ENCODE measurements at regions not wholly inside any gene's neighbourhood (a gene's known extent, or its start where the extent isn't known, plus 50 kb on each side); places are given as distances from the start of the nearest gene placed in this dataset.
"Not testable (repeated sequence)": the region's sequence is repeated elsewhere in the genome, so short reads cannot be mapped to it uniquely, and the experiment has no call there.

DNA sequence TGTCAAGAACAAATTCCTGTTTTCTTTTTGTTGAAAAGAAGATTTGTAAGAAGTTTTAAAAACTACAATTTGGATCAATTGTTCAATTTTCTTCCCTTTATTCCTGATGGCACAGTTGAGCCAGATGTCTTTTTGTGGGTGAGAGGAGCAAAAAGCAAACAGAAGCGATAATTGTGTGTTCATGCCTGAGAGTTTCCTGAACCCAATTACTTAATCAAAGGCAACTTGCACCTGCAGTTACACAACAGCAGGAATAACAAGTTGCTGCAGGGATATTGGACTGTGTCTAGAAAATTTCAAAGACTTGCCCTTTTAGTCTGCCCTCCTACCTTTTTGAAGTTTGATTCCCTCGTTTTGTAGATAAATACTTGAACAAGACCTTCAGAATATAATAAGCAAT lies 383.6 kb downstream of the DSEL start:
- no CpG with 5 or more reads among the region's 2 CpGs for whole genome bisulfite sequencing (ENCODE audit: insufficient coverage)
- Histone ChIP-seq H3K4me1 (ENCODE audit: control insufficient read depth in 1 of 2, insufficient read depth in 2 of 2, low read length in 2 of 2) (no peaks in the 10 kb centered on the region), H3K27me3 (ENCODE audit: control insufficient read depth in 2 of 2, insufficient read depth in 2 of 2, low read length in 2 of 2) (no peaks in the 10 kb centered on the region), H4K20me1 (ENCODE audit: insufficient read depth, low read length) (no peaks in the 10 kb centered on the region), H2AFZ (ENCODE audit: insufficient read depth, low read depth, low read length, poor library complexity, severe bottlenecking) (no peak overlapping the region), H3K4me2 (replicated peaks; ENCODE audit: extremely low read depth, low read length, poor library complexity, severe bottlenecking) (no peak overlapping the region), H3K9me3 (replicated peaks in 1 of 2; ENCODE audit: control insufficient read depth in 1 of 2, insufficient read depth in 1 of 2, low read length in 2 of 2) (no peaks in the 10 kb centered on the region), H3K27ac (ENCODE audit: low read depth in 1 of 2, low read length in 2 of 2) (no peak overlapping the region), H3K36me3 (replicated peaks in 1 of 2; ENCODE audit: control insufficient read depth in 1 of 2, insufficient read depth in 2 of 2, low read length in 2 of 2) (no peaks in the 10 kb centered on the region), H3K4me3 (replicated peaks in 1 of 3; ENCODE audit: low read depth in 2 of 3, low read length in 3 of 3) (no peak overlapping the region), H3K9ac (ENCODE audit: insufficient read depth, low read length, poor library complexity, severe bottlenecking) (no peak overlapping the region), H3K79me2 (ENCODE audit: insufficient read depth, low read length) (no peaks in the 10 kb centered on the region)
- Mint-ChIP-seq H3K27me3 (ENCODE audit: low read depth in 3 of 3) (peaks cover 0 to 2% (median 1%) of the 10 kb centered on the region in 3 donors), H3K4me3 (no peak overlapping the region), H3K27ac (no peak overlapping the region), H3K4me1 (no peaks in the 10 kb centered on the region), H3K9me3 (peaks cover 0 to 4% (median 0%) of the 10 kb centered on the region in 7 donors), H3K36me3 (no peaks in the 10 kb centered on the region)
- intact Hi-C loops (cut with micrococcal nuclease) = no loop called here
- DNase-seq = no peak
- no peak for TF ChIP-seq CTCF (IDR thresholded peaks at IDR 0.05)

- no peak overlapping the region for H3K27ac ChIP-seq (ENCODE audit: low read depth in 1 of 2, low read length in 2 of 2)
- no peak for DNase-seq
- intact Hi-C loops (cut with micrococcal nuclease) = no loop called here
- H3K27me3 ChIP-seq (ENCODE audit: control insufficient read depth in 2 of 2, insufficient read depth in 2 of 2, low read length in 2 of 2) = no peaks in the 10 kb centered on the region
- H3K79me2 ChIP-seq (ENCODE audit: insufficient read depth, low read length) = no peaks in the 10 kb centered on the region
- H2AFZ ChIP-seq (ENCODE audit: insufficient read depth, low read depth, low read length, poor library complexity, severe bottlenecking) = no peak overlapping the region
- H3K36me3 ChIP-seq (replicated peaks in 1 of 2; ENCODE audit: control insufficient read depth in 1 of 2, insufficient read depth in 2 of 2, low read length in 2 of 2) = no peaks in the 10 kb centered on the region
- H3K36me3 Mint-ChIP-seq = no peaks in the 10 kb centered on the region
- no peak overlapping the region for H3K4me3 Mint-ChIP-seq
- no peak overlapping the region for H3K4me3 ChIP-seq (replicated peaks in 1 of 3; ENCODE audit: low read depth in 2 of 3, low read length in 3 of 3)
- H3K27ac Mint-ChIP-seq = no peak overlapping the region
- WGBS (ENCODE audit: insufficient coverage) = no CpG with 5 or more reads among the region's 1 CpG
- H3K9ac ChIP-seq (ENCODE audit: insufficient read depth, low read length, poor library complexity, severe bottlenecking) = no peak overlapping the region
- no peaks in the 10 kb centered on the region for H3K4me1 Mint-ChIP-seq
- H3K4me1 ChIP-seq (ENCODE audit: control insufficient read depth in 1 of 2, insufficient read depth in 2 of 2, low read length in 2 of 2) = no peaks in the 10 kb centered on the region
- no peak overlapping the region for H3K4me2 ChIP-seq (replicated peaks; ENCODE audit: extremely low read depth, low read length, poor library complexity, severe bottlenecking)
- no peaks in the 10 kb centered on the region for H4K20me1 ChIP-seq (ENCODE audit: insufficient read depth, low read length)
- H3K9me3 ChIP-seq (replicated peaks in 1 of 2; ENCODE audit: control insufficient read depth in 1 of 2, insufficient read depth in 1 of 2, low read length in 2 of 2) = no peaks in the 10 kb centered on the region
- H3K9me3 Mint-ChIP-seq = peaks cover 0 to 5% (median 2%) of the 10 kb centered on the region in 7 donors
- peaks cover 0 to 1% (median 0%) of the 10 kb centered on the region in 3 donors for H3K27me3 Mint-ChIP-seq (ENCODE audit: low read depth in 3 of 3)
- no peak for TF ChIP-seq CTCF (IDR thresholded peaks at IDR 0.05)
These were observed 385.0 kb downstream of the DSEL start for GRCh38 chr18:67131498-67131897.

DNA sequence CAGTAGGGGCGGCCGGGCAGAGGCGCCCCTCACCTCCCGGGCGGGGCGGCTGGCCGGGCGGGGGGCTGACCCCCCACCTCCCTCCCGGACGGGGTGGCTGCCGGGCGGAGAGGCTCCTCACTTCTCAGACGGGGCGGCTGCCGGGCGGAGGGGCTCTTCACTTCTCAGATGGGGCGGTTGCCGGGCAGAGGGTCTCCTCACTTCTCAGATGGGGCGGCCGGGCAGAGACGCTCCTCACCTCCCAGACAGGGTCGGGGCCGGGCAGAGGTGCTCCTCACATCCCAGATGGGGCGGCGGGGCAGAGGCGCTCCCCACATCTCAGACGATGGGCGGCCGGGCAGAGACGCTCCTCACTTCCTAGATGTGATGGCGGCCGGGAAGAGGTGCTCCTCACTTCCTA lies 389.8 kb downstream of the DSEL start:
- H3K36me3 ChIP-seq (replicated peaks in 1 of 2; ENCODE audit: control insufficient read depth in 1 of 2, insufficient read depth in 2 of 2, low read length in 2 of 2); H4K20me1 ChIP-seq (ENCODE audit: insufficient read depth, low read length); H3K4me3 Mint-ChIP-seq; H3K9me3 ChIP-seq (replicated peaks in 1 of 2; ENCODE audit: control insufficient read depth in 1 of 2, insufficient read depth in 1 of 2, low read length in 2 of 2); H3K4me1 ChIP-seq (ENCODE audit: control insufficient read depth in 1 of 2, insufficient read depth in 2 of 2, low read length in 2 of 2); intact Hi-C loops (cut with micrococcal nuclease); H2AFZ ChIP-seq (ENCODE audit: insufficient read depth, low read depth, low read length, poor library complexity, severe bottlenecking); H3K9me3 Mint-ChIP-seq; H3K9ac ChIP-seq (ENCODE audit: insufficient read depth, low read length, poor library complexity, severe bottlenecking); H3K79me2 ChIP-seq (ENCODE audit: insufficient read depth, low read length); H3K4me1 Mint-ChIP-seq; H3K36me3 Mint-ChIP-seq; H3K27me3 ChIP-seq (ENCODE audit: control insufficient read depth in 2 of 2, insufficient read depth in 2 of 2, low read length in 2 of 2); H3K27ac Mint-ChIP-seq; H3K4me2 ChIP-seq (replicated peaks; ENCODE audit: extremely low read depth, low read length, poor library complexity, severe bottlenecking); H3K27ac ChIP-seq (ENCODE audit: low read depth in 1 of 2, low read length in 2 of 2); H3K4me3 ChIP-seq (replicated peaks in 1 of 3; ENCODE audit: low read depth in 2 of 3, low read length in 3 of 3); H3K27me3 Mint-ChIP-seq (ENCODE audit: low read depth in 3 of 3); DNase-seq: not testable (repeated sequence)
- no CpG with 5 or more reads among the region's 32 CpGs for WGBS (ENCODE audit: insufficient coverage)
